Bronchial epithelial cell (primary cell): ENCODE measurements at regions not wholly inside any gene's neighbourhood (a gene's known extent, or its start where the extent isn't known, plus 50 kb on each side); places are given as distances from the start of the nearest gene placed in this dataset.
"Not testable (repeated sequence)": the region's sequence is repeated elsewhere in the genome, so short reads cannot be mapped to it uniquely, and the experiment has no call there.

Experiments
- DNase-seq: peaks from one replicate; pipeline ENCODE4 v3.0.0-alpha.2; 2010; ENCODE audit warnings: low read depth
- FAIRE-seq: peaks from 2 replicates; lab custom pipeline; 2011; peaks lifted over from hg19 to GRCh38; lab: Jason Lieb, UNC
- H3K27me3 ChIP-seq: 2 replicates; pipeline ENCODE4 v1.5.1; 2011; ENCODE audit warnings: low read length; ENCODE audit not compliant: control insufficient read depth, insufficient read depth
- H3K36me3 ChIP-seq: 2 replicates; pipeline ENCODE4 v1.5.1; 2011; ENCODE audit warnings: low read length; ENCODE audit not compliant: control insufficient read depth, insufficient read depth
- H3K4me3 ChIP-seq: 2 replicates; pipeline ENCODE4 v1.5.1; 2011; ENCODE audit warnings: mild to moderate bottlenecking, low read depth, low read length, control low read depth
- CTCF ChIP-seq: IDR thresholded peaks from 2 replicates; pipeline ENCODE4 v1.5.1; 2011; ENCODE audit warnings: mild to moderate bottlenecking, moderate library complexity, low read length, control low read depth, inconsistent platforms; ENCODE audit not compliant: insufficient read depth, severe bottlenecking

DNA sequence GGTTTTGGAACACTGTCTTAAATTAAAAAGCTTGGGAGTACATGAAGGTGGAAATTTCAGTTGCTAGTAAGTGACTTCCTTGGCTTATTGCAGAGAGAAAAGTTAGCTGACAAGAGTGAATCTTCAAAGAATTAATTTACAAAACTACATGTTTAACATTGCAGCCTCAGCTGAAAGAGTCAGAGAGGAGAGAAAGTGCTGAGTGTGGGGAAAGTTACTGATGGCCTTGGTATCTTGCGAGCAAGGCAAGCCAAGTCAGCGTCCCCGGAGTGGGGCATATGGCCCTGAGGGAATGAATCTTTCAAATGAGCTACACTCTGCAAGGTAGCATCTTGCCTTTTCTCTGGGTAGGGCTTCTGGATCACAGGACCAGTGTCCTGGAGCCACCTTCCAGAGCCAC, 131.3 kb downstream of the LPIN1 start:
- H3K4me3 ChIP-seq: no peak overlapping the region
- FAIRE-seq: no peak
- peaks cover 2% of the 10 kb centered on the region for H3K27me3 ChIP-seq
- no peak for TF ChIP-seq CTCF
- no peaks in the 10 kb centered on the region for H3K36me3 ChIP-seq
- no peak for DNase-seq

DNA sequence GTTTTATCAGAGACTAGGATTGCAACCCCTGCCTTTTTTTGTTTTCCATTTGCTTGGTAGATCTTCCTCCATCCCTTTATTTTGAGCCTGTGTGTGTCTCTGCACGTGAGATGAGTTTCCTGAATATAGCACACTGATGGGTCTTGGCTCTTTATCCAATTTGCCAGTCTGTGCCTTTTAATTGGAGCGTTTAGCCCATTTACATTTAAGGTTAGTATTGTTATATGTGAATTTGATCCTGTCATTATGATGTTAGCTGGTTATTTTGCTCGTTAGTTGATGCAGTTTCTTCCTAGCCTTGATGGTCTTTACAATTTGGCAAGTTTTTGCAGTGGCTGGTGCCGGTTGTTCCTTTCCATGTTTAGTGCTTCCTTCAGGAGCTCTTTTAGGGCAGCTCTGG, 138.8 kb downstream of the LPIN1 start:
- not testable (repeated sequence) for H3K27me3 ChIP-seq, DNase-seq, FAIRE-seq, H3K36me3 ChIP-seq, H3K4me3 ChIP-seq

GRCh38 chr2:11886899-11887298, 140.5 kb downstream of the LPIN1 start:
- FAIRE-seq, H3K27me3 ChIP-seq, H3K4me3 ChIP-seq, DNase-seq, H3K36me3 ChIP-seq: not testable (repeated sequence)

- TF ChIP-seq CTCF: no peak
- DNase-seq (no peak), FAIRE-seq (no peak)
- Histone ChIP-seq H3K27me3 (no peaks in the 10 kb centered on the region), H3K4me3 (no peak overlapping the region), H3K36me3 (no peaks in the 10 kb centered on the region)
Observed at GRCh38 chr2:11889101-11889850, 142.8 kb downstream of the LPIN1 start.

DNA sequence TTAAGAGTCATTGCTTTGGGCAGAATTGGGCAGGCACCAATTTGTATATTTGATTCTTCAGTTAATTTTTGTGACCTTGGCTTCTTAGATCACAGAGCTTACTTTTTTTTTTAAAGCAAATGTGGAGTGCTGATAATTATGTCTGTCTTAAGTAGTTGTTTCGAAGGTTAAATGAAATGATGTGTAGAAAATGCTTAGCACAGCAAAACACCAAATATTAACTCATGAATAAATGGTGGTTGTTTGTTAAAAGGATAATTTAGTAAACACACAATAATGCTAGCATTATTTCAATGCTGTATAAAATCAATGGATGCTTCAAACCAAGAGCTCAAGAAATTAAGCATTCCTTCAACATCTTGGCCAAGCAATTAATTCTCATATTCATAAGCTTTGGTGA, 143.4 kb downstream of the LPIN1 start:
- no peak for DNase-seq
- Histone ChIP-seq H3K27me3 (no peaks in the 10 kb centered on the region), H3K36me3 (no peaks in the 10 kb centered on the region), H3K4me3 (no peak overlapping the region)
- TF ChIP-seq CTCF: no peak
- no peak for FAIRE-seq

- FAIRE-seq: no peak
- TF ChIP-seq CTCF: no peak
Observed at GRCh38 chr2:11891028-11891427, 144.6 kb downstream of the LPIN1 start.

More at GRCh38 chr2:11891028-11891427, 144.6 kb downstream of the LPIN1 start:
- no peaks in the 10 kb centered on the region for H3K27me3 ChIP-seq
- no peak overlapping the region for H3K4me3 ChIP-seq
- no peak for DNase-seq
- H3K36me3 ChIP-seq: no peaks in the 10 kb centered on the region
